ENCODE measurements at regions not wholly inside any gene's neighbourhood (a gene's known extent, or its start where the extent isn't known, plus 50 kb on each side); places are given as distances from the start of the nearest gene placed in this dataset.
"Not testable (repeated sequence)": the region's sequence is repeated elsewhere in the genome, so short reads cannot be mapped to it uniquely, and the experiment has no call there.

- ChIA-PET CTCF (no interaction called here), POLR2A (no interaction called here)
- H3K9me3 ChIP-seq (ENCODE audit: control insufficient read depth in 1 of 2, insufficient read depth in 1 of 2, low read length in 2 of 2) = no peaks in the 10 kb centered on the region
- Mint-ChIP-seq H3K36me3 (ENCODE audit: low read depth) (no peaks in the 10 kb centered on the region), H3K27me3 (no peaks in the 10 kb centered on the region), H3K4me3 (no peak overlapping the region), H3K4me1 (ENCODE audit: low read depth) (peaks cover 8% of the 10 kb centered on the region), H3K9me3 (no peaks in the 10 kb centered on the region), H3K27ac (no peak overlapping the region)
- H3K36me3 ChIP-seq (ENCODE audit: insufficient read depth, low read length) = no peaks in the 10 kb centered on the region
- H3K4me3 ChIP-seq (ENCODE audit: low read length) = no peak overlapping the region
- no peak for DNase-seq
- no peaks in the 10 kb centered on the region for H3K4me1 ChIP-seq (ENCODE audit: insufficient read depth, low read length)
- no peak for TF ChIP-seq CTCF (IDR thresholded peaks at IDR 0.05)
- no peak overlapping the region for H3K27ac ChIP-seq (ENCODE audit: low read depth in 1 of 2, low read length in 2 of 2)
- no peak for ATAC-seq (ENCODE audit: poor library complexity)
- no peaks in the 10 kb centered on the region for H3K27me3 ChIP-seq (ENCODE audit: control insufficient read depth in 1 of 2, insufficient read depth in 2 of 2, low read length in 2 of 2)
- intact Hi-C loops (cut with DNase I, micrococcal nuclease) = no loop called here
These were observed 314.1 kb downstream of the SV2B start for GRCh38 chr15:91414124-91414523.

- H3K36me3 Mint-ChIP-seq (ENCODE audit: low read depth); H3K4me1 ChIP-seq (ENCODE audit: insufficient read depth, low read length); H3K9me3 ChIP-seq (ENCODE audit: control insufficient read depth in 1 of 2, insufficient read depth in 1 of 2, low read length in 2 of 2); POLR2A ChIA-PET; H3K9me3 Mint-ChIP-seq; DNase-seq; H3K27ac ChIP-seq (ENCODE audit: low read depth in 1 of 2, low read length in 2 of 2); H3K4me3 ChIP-seq (ENCODE audit: low read length); intact Hi-C loops (cut with DNase I, micrococcal nuclease); H3K27me3 ChIP-seq (ENCODE audit: control insufficient read depth in 1 of 2, insufficient read depth in 2 of 2, low read length in 2 of 2); H3K27me3 Mint-ChIP-seq; H3K36me3 ChIP-seq (ENCODE audit: insufficient read depth, low read length); H3K27ac Mint-ChIP-seq; ATAC-seq (ENCODE audit: poor library complexity); H3K4me3 Mint-ChIP-seq; H3K4me1 Mint-ChIP-seq (ENCODE audit: low read depth): not testable (repeated sequence)
- CTCF ChIA-PET = interaction anchor here (0.7 kb wide), 1 partner anchor 14 kb away, joined by 3 read pairs; no protein-coding TSS in a partner anchor
These were observed 315.2 kb downstream of the SV2B start for GRCh38 chr15:91415258-91415657.

GRCh38 chr15:91420689-91421088, 320.6 kb downstream of the SV2B start:
- peaks cover 31% of the 10 kb centered on the region for H3K4me1 Mint-ChIP-seq (ENCODE audit: low read depth)
- Histone ChIP-seq H3K36me3 (ENCODE audit: insufficient read depth, low read length) (no peaks in the 10 kb centered on the region), H3K4me1 (ENCODE audit: insufficient read depth, low read length) (peaks cover 20% of the 10 kb centered on the region), H3K9me3 (ENCODE audit: control insufficient read depth in 1 of 2, insufficient read depth in 1 of 2, low read length in 2 of 2) (peaks cover 0 to 10% of the 10 kb centered on the region in 2 experiments), H3K4me3 (ENCODE audit: low read length) (no peak overlapping the region), H3K27ac (ENCODE audit: low read depth in 1 of 2, low read length in 2 of 2) (no peak overlapping the region), H3K27me3 (ENCODE audit: control insufficient read depth in 1 of 2, insufficient read depth in 2 of 2, low read length in 2 of 2) (no peaks in the 10 kb centered on the region)
- ChIA-PET CTCF (no interaction called here), POLR2A (no interaction called here)
- no peak overlapping the region for H3K27ac Mint-ChIP-seq
- intact Hi-C loops (cut with DNase I, micrococcal nuclease) = no loop called here
- TF ChIP-seq CTCF (IDR thresholded peaks at IDR 0.05) = no peak
- H3K9me3 Mint-ChIP-seq = no peaks in the 10 kb centered on the region
- no peak overlapping the region for H3K4me3 Mint-ChIP-seq
- H3K36me3 Mint-ChIP-seq (ENCODE audit: low read depth) = no peaks in the 10 kb centered on the region
- H3K27me3 Mint-ChIP-seq = peaks cover 5% of the 10 kb centered on the region
- DNase-seq = no peak
- ATAC-seq (ENCODE audit: poor library complexity) = no peak

- ChIA-PET POLR2A (no interaction called here), CTCF (no interaction called here)
- Mint-ChIP-seq H3K27me3 (peaks cover 5% of the 10 kb centered on the region), H3K27ac (peak overlapping the region; percentile 27), H3K4me3 (peak overlapping the region; percentile 39), H3K9me3 (no peaks in the 10 kb centered on the region), H3K4me1 (ENCODE audit: low read depth) (peaks cover 33% of the 10 kb centered on the region), H3K36me3 (ENCODE audit: low read depth) (no peaks in the 10 kb centered on the region)
- DNase-seq (peak in 4 of 14 experiments; percentile 11 to 75 (median 26)), ATAC-seq (ENCODE audit: poor library complexity) (no peak)
- Histone ChIP-seq H3K36me3 (ENCODE audit: insufficient read depth, low read length) (no peaks in the 10 kb centered on the region), H3K27ac (ENCODE audit: low read depth in 1 of 2, low read length in 2 of 2) (no peak overlapping the region), H3K9me3 (ENCODE audit: control insufficient read depth in 1 of 2, insufficient read depth in 1 of 2, low read length in 2 of 2) (peaks cover 0 to 10% of the 10 kb centered on the region in 2 experiments), H3K4me3 (ENCODE audit: low read length) (no peak overlapping the region), H3K4me1 (ENCODE audit: insufficient read depth, low read length) (peaks cover 27% of the 10 kb centered on the region), H3K27me3 (ENCODE audit: control insufficient read depth in 1 of 2, insufficient read depth in 2 of 2, low read length in 2 of 2) (no peaks in the 10 kb centered on the region)
- TF ChIP-seq CTCF (IDR thresholded peaks at IDR 0.05) = no peak
- intact Hi-C loops (cut with DNase I, micrococcal nuclease) = no loop called here
These were observed 322.7 kb downstream of the SV2B start for GRCh38 chr15:91422797-91423196.

All from CD4-positive, alpha-beta T cell (primary cell).